Stomach (tissue), 8 donors: ENCODE measurements at regions not wholly inside any gene's neighbourhood (a gene's known extent, or its start where the extent isn't known, plus 50 kb on each side); places are given as distances from the start of the nearest gene placed in this dataset.
"Not testable (repeated sequence)": the region's sequence is repeated elsewhere in the genome, so short reads cannot be mapped to it uniquely, and the experiment has no call there.

Source experiments
- DNase-seq, 2 donors: peaks; one replicate each; pipeline versions ENCODE4 v3.0.0 to v3.0.0-alpha.2; 2013 to 2019
- H3K27ac ChIP-seq, 5 donors: fragments of 200-600 bp in 4 of 5; sonication (generic) in 4 of 5; one replicate each; pipeline ENCODE4 v1.5.1; 2013 to 2019; ENCODE audit warnings: mild to moderate bottlenecking in 1 of 5, moderate library complexity in 1 of 5
- H3K27me3 ChIP-seq, 3 donors: fragments of 200-600 bp; sonication (generic); one replicate each; pipeline ENCODE4 v1.5.1; 2017 to 2019; ENCODE audit warnings: mixed run types in 1 of 3
- H3K36me3 ChIP-seq, 4 donors: fragments of 200-600 bp; sonication (generic); 1 replicate in 3 of 4; 2 replicates in 1 of 4; pipeline ENCODE4 v1.5.1; 2016 to 2019
- H3K4me1 ChIP-seq, 4 donors: fragments of 200-600 bp; sonication (generic); one replicate each; pipeline ENCODE4 v1.5.1; 2016 to 2019
- H3K4me3 ChIP-seq, 4 donors: fragments of 200-600 bp; sonication (generic) in 3 of 4; one replicate each; pipeline ENCODE4 v1.5.1; 2016 to 2019; ENCODE audit warnings: mild to moderate bottlenecking in 1 of 4
- H3K9me3 ChIP-seq, 4 donors: fragments of 200-600 bp; sonication (generic); one replicate each; pipeline ENCODE4 v1.5.1; 2016 to 2019
- EP300 ChIP-seq: sonication (generic); formaldehyde crosslinking; IDR thresholded peaks from one replicate; pipeline ENCODE4 v1.6.1; 2017; ENCODE audit warnings: antibody characterized with exemption
- POLR2A ChIP-seq, 4 donors: fragments of 450-650 bp; IDR thresholded peaks; one replicate each; pipeline ENCODE4 v1.6.1; 2016; ENCODE audit warnings: antibody characterized with exemption in 4 of 4, control low read depth in 2 of 4, mild to moderate bottlenecking in 1 of 4, moderate library complexity in 1 of 4
- POLR2AphosphoS5 ChIP-seq, 3 donors: sonication (generic); formaldehyde crosslinking; IDR thresholded peaks; one replicate each; pipeline ENCODE4 v1.6.1; 2016; ENCODE audit warnings: antibody characterized with exemption in 3 of 3
- WGBS, 5 donors: extraction: QIAGEN DNeasy Blood & Tissue Kit in 3 of 5; methylation state at CpG; one replicate each; pipeline versions ENCODE4 v1.1.5 to v1.1.7; 2013 to 2018; 5-methylcytosine and 5-hydroxymethylcytosine counted together
- intact Hi-C: fragments of 100-400 bp; cut with DNase I; formaldehyde crosslinking; loops from one replicate; pipeline ENCODE4 v1.15.1; 2023; ENCODE audit warnings: low total_unique reads
- TF ChIP-seq, protein P1 (sequence below), 7 experiments: fragments of 450-650 bp in 4 of 7; fragments of 200-600 bp in 3 of 7; sonication (generic) in 3 of 7; IDR thresholded peaks; one replicate each; pipeline ENCODE4 v1.5.1; 2016 to 2019; ENCODE audit warnings: antibody characterized with exemption in 7 of 7, control low read depth in 2 of 7, mild to moderate bottlenecking in 1 of 7
- donor health status: healthy with polysubstance abuse.
- donor health status: Bipolar disorder and iron deficiency.
- donor health status: healthy.

DNA sequence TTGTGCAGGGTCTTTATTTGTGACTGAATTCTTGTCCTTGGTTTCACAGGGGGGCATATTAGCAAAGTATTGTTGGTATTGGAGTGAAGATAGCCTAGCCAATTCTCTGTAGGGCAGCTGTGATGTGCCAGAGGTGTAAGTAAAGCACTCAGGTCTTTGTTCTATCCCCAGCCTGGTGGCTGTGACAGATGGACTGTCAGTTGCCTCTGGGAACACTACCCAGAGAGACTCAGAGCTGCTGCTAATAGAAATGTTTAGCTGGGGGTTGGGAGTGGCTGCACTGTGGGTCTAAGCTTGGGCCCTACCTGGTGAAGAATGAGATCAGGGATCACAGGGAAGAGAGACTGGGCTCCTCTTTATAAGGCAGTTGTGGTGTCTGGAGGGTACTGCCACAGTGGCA lies 1006.5 kb upstream of the TYRP1 start:
- intact Hi-C loops: no loop called here
- TF ChIP-seq POLR2A (IDR thresholded peaks at IDR 0.05) (no peak), EP300 (no peak), POLR2AphosphoS5 (IDR thresholded peaks at IDR 0.05) (no peak)
- TF ChIP-seq, protein P1, sequence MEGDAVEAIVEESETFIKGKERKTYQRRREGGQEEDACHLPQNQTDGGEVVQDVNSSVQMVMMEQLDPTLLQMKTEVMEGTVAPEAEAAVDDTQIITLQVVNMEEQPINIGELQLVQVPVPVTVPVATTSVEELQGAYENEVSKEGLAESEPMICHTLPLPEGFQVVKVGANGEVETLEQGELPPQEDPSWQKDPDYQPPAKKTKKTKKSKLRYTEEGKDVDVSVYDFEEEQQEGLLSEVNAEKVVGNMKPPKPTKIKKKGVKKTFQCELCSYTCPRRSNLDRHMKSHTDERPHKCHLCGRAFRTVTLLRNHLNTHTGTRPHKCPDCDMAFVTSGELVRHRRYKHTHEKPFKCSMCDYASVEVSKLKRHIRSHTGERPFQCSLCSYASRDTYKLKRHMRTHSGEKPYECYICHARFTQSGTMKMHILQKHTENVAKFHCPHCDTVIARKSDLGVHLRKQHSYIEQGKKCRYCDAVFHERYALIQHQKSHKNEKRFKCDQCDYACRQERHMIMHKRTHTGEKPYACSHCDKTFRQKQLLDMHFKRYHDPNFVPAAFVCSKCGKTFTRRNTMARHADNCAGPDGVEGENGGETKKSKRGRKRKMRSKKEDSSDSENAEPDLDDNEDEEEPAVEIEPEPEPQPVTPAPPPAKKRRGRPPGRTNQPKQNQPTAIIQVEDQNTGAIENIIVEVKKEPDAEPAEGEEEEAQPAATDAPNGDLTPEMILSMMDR (IDR thresholded peaks at IDR 0.05): no peak
- DNase-seq: no peak
- H3K4me3 ChIP-seq: no peak overlapping the region
- H3K27me3 ChIP-seq: no peaks in the 10 kb centered on the region
- H3K4me1 ChIP-seq: no peaks in the 10 kb centered on the region
- H3K9me3 ChIP-seq: no peaks in the 10 kb centered on the region
- no peaks in the 10 kb centered on the region for H3K36me3 ChIP-seq
- no peak overlapping the region for H3K27ac ChIP-seq

DNA sequence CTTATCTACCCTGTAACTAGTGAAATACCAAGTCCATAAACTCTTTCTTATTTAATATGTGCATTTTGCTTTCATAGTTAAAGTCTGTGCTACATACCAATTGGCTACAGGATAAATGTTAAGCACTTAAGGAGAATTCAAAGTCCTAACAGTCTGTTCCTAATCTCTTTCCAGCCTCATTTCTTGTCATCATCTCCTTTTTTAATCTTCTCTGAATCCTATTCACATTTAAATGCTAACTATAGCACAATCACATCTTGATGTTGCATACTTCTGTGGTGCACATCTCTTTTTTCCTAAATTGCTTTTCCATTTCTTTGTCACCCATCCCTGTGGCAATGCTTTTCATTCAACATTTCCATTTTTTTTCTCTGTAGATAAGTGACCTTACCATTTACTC lies 996.1 kb upstream of the TYRP1 start:
- no peak for DNase-seq
- no peaks in the 10 kb centered on the region for H3K9me3 ChIP-seq
- intact Hi-C loops: no loop called here
- TF ChIP-seq POLR2AphosphoS5 (IDR thresholded peaks at IDR 0.05) (no peak), POLR2A (IDR thresholded peaks at IDR 0.05) (no peak), EP300 (no peak)
- TF ChIP-seq, protein P1 (IDR thresholded peaks at IDR 0.05): no peak
- H3K4me3 ChIP-seq: no peak overlapping the region
- H3K4me1 ChIP-seq: no peaks in the 10 kb centered on the region
- no peaks in the 10 kb centered on the region for H3K27me3 ChIP-seq
- no peak overlapping the region for H3K27ac ChIP-seq
- no peaks in the 10 kb centered on the region for H3K36me3 ChIP-seq

DNA sequence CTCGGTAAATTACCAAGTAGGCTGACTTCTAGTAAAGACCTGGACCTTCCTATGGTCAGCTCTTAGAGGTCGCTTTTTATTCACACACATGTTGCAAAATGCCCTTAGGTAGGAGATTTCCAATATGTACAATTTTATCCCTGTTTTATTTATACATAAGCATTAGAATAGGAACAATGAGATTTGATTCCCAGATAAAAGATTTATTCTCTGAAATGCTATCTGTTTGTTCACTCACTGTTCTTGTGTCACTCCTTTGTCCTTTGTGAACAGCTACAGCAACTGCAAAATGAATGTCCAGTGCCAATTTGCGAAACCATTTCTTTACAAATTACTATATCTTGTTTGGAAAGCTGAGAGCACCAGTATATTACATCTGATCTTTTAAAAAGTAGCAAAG lies 991.5 kb upstream of the TYRP1 start:
- H3K4me1 ChIP-seq: no peaks in the 10 kb centered on the region
- H3K27me3 ChIP-seq: no peaks in the 10 kb centered on the region
- no peaks in the 10 kb centered on the region for H3K36me3 ChIP-seq
- intact Hi-C loops: no loop called here
- WGBS, 5 donors: 74 to 86% (median 78%) methylated on average over 3 of the region's 3 CpGs
- no peak for DNase-seq
- no peak for TF ChIP-seq POLR2AphosphoS5 (IDR thresholded peaks at IDR 0.05)
- H3K4me3 ChIP-seq: no peak overlapping the region
- H3K27ac ChIP-seq: no peak overlapping the region
- no peaks in the 10 kb centered on the region for H3K9me3 ChIP-seq

DNA sequence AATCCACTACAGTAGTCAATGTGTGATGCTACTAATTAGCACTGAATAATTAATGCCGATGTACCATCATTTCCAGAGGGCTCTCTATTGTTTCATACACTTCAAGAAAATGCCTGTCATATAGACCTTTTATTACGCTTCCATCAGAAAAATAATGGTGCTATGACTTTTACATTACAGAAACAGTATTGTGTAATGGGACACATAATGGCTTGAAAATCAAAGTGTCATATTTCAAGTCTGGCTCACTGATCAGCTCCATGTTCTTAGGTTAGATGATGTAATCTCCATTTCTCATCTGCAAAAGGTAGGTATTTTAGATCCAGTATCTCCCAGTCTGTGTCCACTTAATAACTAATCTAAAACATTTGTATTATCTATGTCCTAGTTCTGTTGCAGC lies 990.6 kb upstream of the TYRP1 start:
- WGBS, 5 donors: 87 to 94% (median 90%) methylated on average over 2 of the region's 2 CpGs
- no peak overlapping the region for H3K4me3 ChIP-seq
- no peak overlapping the region for H3K27ac ChIP-seq
- no peak for DNase-seq
- no peaks in the 10 kb centered on the region for H3K4me1 ChIP-seq
- TF ChIP-seq, protein P1 (IDR thresholded peaks at IDR 0.05): no peak
- TF ChIP-seq POLR2AphosphoS5 (IDR thresholded peaks at IDR 0.05) (no peak), POLR2A (IDR thresholded peaks at IDR 0.05) (no peak), EP300 (no peak)
- H3K27me3 ChIP-seq: no peaks in the 10 kb centered on the region
- no peaks in the 10 kb centered on the region for H3K9me3 ChIP-seq
- no peaks in the 10 kb centered on the region for H3K36me3 ChIP-seq
- intact Hi-C loops: no loop called here

DNA sequence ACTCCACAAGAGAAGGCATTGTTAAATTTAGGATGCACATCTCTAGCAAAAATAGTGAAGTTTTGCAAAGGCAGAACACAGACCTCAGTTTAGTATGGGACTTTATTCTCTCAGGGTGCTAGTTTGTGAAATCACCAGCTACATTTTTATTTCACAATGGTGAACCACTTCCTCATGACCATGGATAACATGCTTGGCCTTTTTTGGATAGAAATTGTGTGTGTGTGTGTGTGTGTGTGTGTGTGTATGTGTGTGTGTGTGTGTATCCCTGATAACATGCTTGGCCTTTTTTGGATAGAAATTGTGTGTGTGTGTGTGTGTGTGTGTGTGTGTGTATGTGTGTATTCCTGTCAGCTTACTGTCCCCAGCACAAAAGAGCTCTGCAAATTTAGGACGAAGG lies 989.0 kb upstream of the TYRP1 start:
- intact Hi-C loops: not testable (repeated sequence)
- WGBS, 5 donors: 0 to 63% (median 38%) methylated on average over 1 of the region's 1 CpG

DNA sequence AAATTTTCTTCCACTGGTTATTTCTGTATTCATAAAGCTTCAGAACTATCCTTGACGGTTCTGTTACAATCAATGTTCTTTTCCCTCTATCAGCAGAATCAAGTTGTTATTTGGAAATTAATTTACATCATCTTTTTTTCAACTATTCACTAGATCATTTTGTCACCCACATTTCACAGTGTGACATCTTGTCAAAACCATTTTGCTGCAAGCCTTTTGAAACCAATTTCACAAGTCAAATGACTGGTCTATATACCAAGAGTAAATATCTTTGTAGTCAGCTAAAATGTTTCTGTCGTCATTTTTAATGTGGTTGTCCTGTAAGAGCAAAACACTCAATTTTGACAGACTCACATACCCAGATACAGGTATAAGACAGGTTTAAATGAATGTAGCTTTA lies 984.3 kb upstream of the TYRP1 start:
- Histone ChIP-seq H3K36me3 (no peaks in the 10 kb centered on the region), H3K4me3 (no peak overlapping the region), H3K27me3 (no peaks in the 10 kb centered on the region), H3K4me1 (no peaks in the 10 kb centered on the region), H3K27ac (no peak overlapping the region), H3K9me3 (no peaks in the 10 kb centered on the region)
- no peak for TF ChIP-seq EP300
- TF ChIP-seq, protein P1 (IDR thresholded peaks at IDR 0.05): no peak
- no peak for TF ChIP-seq POLR2A (IDR thresholded peaks at IDR 0.05)
- no peak for TF ChIP-seq POLR2AphosphoS5 (IDR thresholded peaks at IDR 0.05)
- no peak for DNase-seq
- intact Hi-C loops: no loop called here
- WGBS, 5 donors: 78 to 86% (median 84%) methylated on average over 2 of the region's 2 CpGs

More for the DNA sequence above, 989.0 kb upstream of the TYRP1 start:
- not testable (repeated sequence) for H3K27me3 ChIP-seq, H3K36me3 ChIP-seq, DNase-seq, H3K27ac ChIP-seq, H3K9me3 ChIP-seq, H3K4me3 ChIP-seq, H3K4me1 ChIP-seq
